ENCODE measurements at regions not wholly inside any gene's neighbourhood (a gene's known extent, or its start where the extent isn't known, plus 50 kb on each side); places are given as distances from the start of the nearest gene placed in this dataset.

- TF ChIP-seq EZH2 (IDR thresholded peaks at IDR 0.05; ENCODE audit: insufficient read depth, poor library complexity, severe bottlenecking) = no peak
- TF ChIP-seq EZH2phosphoT487 (IDR thresholded peaks at IDR 0.05; ENCODE audit: insufficient read depth, low read depth) = no peak
Observed at GRCh38 chr6:22145823-22146677, 150.8 kb downstream of the PRL start.
